GM23248 (cell line): ENCODE measurements at regions not wholly inside any gene's neighbourhood (a gene's known extent, or its start where the extent isn't known, plus 50 kb on each side); places are given as distances from the start of the nearest gene placed in this dataset.

Source experiments
- EZH2 ChIP-seq: fragments of 200-600 bp; sonication (generic); IDR thresholded peaks from 2 replicates; pipeline ENCODE4 v1.6.1; 2018; ENCODE audit warnings: antibody characterized with exemption, mild to moderate bottlenecking; ENCODE audit not compliant: insufficient read depth, poor library complexity, severe bottlenecking
- EZH2phosphoT487 ChIP-seq: fragments of 200-600 bp; sonication (generic); IDR thresholded peaks from 2 replicates; pipeline ENCODE4 v1.6.1; 2018; ENCODE audit warnings: antibody characterized with exemption, moderate library complexity, mild to moderate bottlenecking, low read depth; ENCODE audit not compliant: insufficient read depth

- TF ChIP-seq EZH2phosphoT487 (no peak), EZH2 (no peak)
Observed at GRCh38 chr1:100657876-100658715, 61.4 kb upstream of the VCAM1 start.
